Activated CD4-positive, alpha-beta T cell treated with anti-CD3 and anti-CD28 coated beads, Interleukin-2, amount 10 ng/mL, durations not matched to agents 7 days and 5 days (primary cell): ENCODE measurements at regions not wholly inside any gene's neighbourhood (a gene's known extent, or its start where the extent isn't known, plus 50 kb on each side); places are given as distances from the start of the nearest gene placed in this dataset.

Experiments used
- CTCF ChIA-PET: fragments of 350-600 bp; sonication (Branson Sonifier 250); formaldehyde crosslinking; loops from one replicate; lab custom pipeline; 2021; ENCODE audit warnings: antibody characterized with exemption; lab: Charles Lee
- POLR2A ChIA-PET: fragments of 350-600 bp; sonication (Branson Sonifier 250); formaldehyde crosslinking; loops from one replicate; lab custom pipeline; 2021; ENCODE audit warnings: antibody characterized with exemption; lab: Charles Lee
- DNase-seq: peaks from one replicate; pipeline ENCODE4 v3.0.0-alpha.2; 2020
- H3K27ac Mint-ChIP-seq: one replicate; pipeline ENCODE4 v1.8.0; 2021; ENCODE audit warnings: mild to moderate bottlenecking, moderate library complexity, mixed read lengths
- H3K27me3 Mint-ChIP-seq: one replicate; pipeline ENCODE4 v1.8.0; 2021; ENCODE audit warnings: mixed read lengths
- H3K36me3 Mint-ChIP-seq: one replicate; pipeline ENCODE4 v1.8.0; 2021; ENCODE audit warnings: low read depth, mixed read lengths
- H3K4me1 Mint-ChIP-seq: one replicate; pipeline ENCODE4 v1.8.0; 2021; ENCODE audit warnings: mixed read lengths
- H3K4me3 Mint-ChIP-seq: one replicate; pipeline ENCODE4 v1.8.0; 2021; ENCODE audit warnings: mild to moderate bottlenecking, moderate library complexity, mixed read lengths
- H3K9me3 Mint-ChIP-seq: one replicate; pipeline ENCODE4 v1.8.0; 2021; ENCODE audit warnings: mixed read lengths

- no peak for DNase-seq
- no peaks in the 10 kb centered on the region for H3K36me3 Mint-ChIP-seq
- CTCF ChIA-PET, result no interaction called here
- H3K27me3 Mint-ChIP-seq, result no peaks in the 10 kb centered on the region
- H3K27ac Mint-ChIP-seq, result no peak overlapping the region
- POLR2A ChIA-PET, result no interaction called here
- H3K4me3 Mint-ChIP-seq, result no peak overlapping the region
- no peaks in the 10 kb centered on the region for H3K4me1 Mint-ChIP-seq
- peaks cover 2% of the 10 kb centered on the region for H3K9me3 Mint-ChIP-seq
Observed at GRCh38 chr5:153066281-153066680, 424.2 kb upstream of the GRIA1 start.

DNA sequence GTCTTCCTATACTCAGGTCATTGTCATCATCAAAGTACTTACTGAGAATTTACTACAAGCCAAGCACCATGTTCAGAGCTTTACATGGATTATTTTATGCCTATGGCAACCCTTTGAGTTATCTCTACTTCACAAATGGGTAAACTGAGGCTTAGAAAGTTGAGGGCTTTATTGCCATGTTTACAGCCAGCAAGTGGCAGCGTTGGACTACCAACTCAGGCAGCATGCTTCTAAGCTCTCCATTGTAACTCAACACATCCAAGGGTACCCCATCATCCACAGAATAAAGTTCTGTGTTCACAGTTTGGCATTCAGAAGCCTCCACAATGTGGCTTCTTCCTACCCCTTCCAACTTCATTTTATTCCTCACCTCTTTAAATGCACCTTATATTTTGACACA, 422.6 kb upstream of the GRIA1 start:
- CTCF ChIA-PET, result no interaction called here
- DNase-seq, result no peak
- H3K4me3 Mint-ChIP-seq, result no peak overlapping the region
- peaks cover 2% of the 10 kb centered on the region for H3K9me3 Mint-ChIP-seq
- no peak overlapping the region for H3K27ac Mint-ChIP-seq
- H3K27me3 Mint-ChIP-seq, result no peaks in the 10 kb centered on the region
- no peaks in the 10 kb centered on the region for H3K4me1 Mint-ChIP-seq
- POLR2A ChIA-PET, result no interaction called here
- H3K36me3 Mint-ChIP-seq, result no peaks in the 10 kb centered on the region

GRCh38 chr5:153079396-153079795, 411.1 kb upstream of the GRIA1 start:
- no peak for DNase-seq
- Mint-ChIP-seq H3K36me3 (no peaks in the 10 kb centered on the region), H3K4me1 (no peaks in the 10 kb centered on the region), H3K27me3 (no peaks in the 10 kb centered on the region), H3K27ac (no peak overlapping the region), H3K4me3 (no peak overlapping the region), H3K9me3 (peaks cover 9% of the 10 kb centered on the region)
- ChIA-PET POLR2A (no interaction called here), CTCF (no interaction called here)

- Mint-ChIP-seq H3K36me3 (no peaks in the 10 kb centered on the region), H3K4me3 (no peak overlapping the region), H3K9me3 (peaks cover 9% of the 10 kb centered on the region), H3K27me3 (no peaks in the 10 kb centered on the region), H3K27ac (no peak overlapping the region), H3K4me1 (no peaks in the 10 kb centered on the region)
- ChIA-PET POLR2A (no interaction called here), CTCF (no interaction called here)
- no peak for DNase-seq
Observed at GRCh38 chr5:153080940-153081339, 409.5 kb upstream of the GRIA1 start.

DNA sequence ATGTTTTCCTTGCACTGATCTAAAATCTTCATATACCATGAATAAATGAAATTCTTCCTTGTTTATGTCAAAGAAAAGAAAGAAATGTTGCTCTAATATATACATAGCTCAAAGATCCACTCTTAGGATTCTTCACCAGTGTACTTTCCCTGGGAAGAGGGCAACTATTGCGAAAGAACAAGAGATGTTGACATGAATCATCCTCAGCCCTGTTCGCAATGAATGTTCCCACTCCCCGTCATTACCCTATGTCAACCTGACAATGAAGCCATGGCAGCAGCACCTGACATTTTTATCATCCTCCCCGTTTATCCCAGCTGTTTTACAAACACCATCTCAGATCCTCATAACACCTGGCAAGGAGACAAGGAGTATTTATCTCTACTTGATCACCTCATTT, 409.1 kb upstream of the GRIA1 start:
- Mint-ChIP-seq H3K4me1 (no peaks in the 10 kb centered on the region), H3K4me3 (no peak overlapping the region), H3K27ac (no peak overlapping the region), H3K9me3 (peaks cover 9% of the 10 kb centered on the region), H3K36me3 (no peaks in the 10 kb centered on the region), H3K27me3 (no peaks in the 10 kb centered on the region)
- ChIA-PET POLR2A (no interaction called here), CTCF (no interaction called here)
- no peak for DNase-seq

- DNase-seq, result no peak
- Mint-ChIP-seq H3K9me3 (peaks cover 2% of the 10 kb centered on the region), H3K27me3 (no peaks in the 10 kb centered on the region), H3K4me3 (no peak overlapping the region), H3K27ac (no peak overlapping the region), H3K4me1 (no peaks in the 10 kb centered on the region), H3K36me3 (no peaks in the 10 kb centered on the region)
- ChIA-PET POLR2A (no interaction called here), CTCF (no interaction called here)
Observed at GRCh38 chr5:153084511-153084910, 406.0 kb upstream of the GRIA1 start.

GRCh38 chr5:153086486-153086885, 404.0 kb upstream of the GRIA1 start:
- H3K4me3 Mint-ChIP-seq, result no peak overlapping the region
- no peak overlapping the region for H3K27ac Mint-ChIP-seq
- no peaks in the 10 kb centered on the region for H3K36me3 Mint-ChIP-seq
- H3K27me3 Mint-ChIP-seq, result no peaks in the 10 kb centered on the region
- H3K4me1 Mint-ChIP-seq, result no peaks in the 10 kb centered on the region
- POLR2A ChIA-PET, result no interaction called here
- CTCF ChIA-PET, result interaction anchor here (0.7 kb wide), 1 partner anchor 139 kb away, joined by 3 read pairs; no protein-coding TSS in a partner anchor
- no peak for DNase-seq
- H3K9me3 Mint-ChIP-seq, result no peaks in the 10 kb centered on the region

DNA sequence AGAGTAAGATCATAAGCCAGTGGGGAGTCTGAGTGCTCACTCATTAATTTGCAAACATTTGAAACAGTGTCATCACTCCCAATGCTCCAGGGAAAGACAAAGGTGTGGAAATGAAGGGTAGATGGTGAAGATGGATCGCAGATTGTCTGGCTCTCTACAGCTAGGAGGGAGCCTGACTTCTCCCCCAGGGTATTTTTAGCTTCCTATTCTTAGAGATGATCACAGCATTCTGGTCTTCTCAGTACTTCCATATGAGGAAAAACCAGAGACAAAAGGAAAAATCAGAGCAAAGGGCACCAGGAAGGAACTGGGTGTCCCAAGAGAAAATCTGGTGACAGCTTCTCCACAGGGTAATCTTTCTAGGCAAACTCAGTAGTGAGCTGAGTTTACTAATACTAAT, 401.9 kb upstream of the GRIA1 start:
- Mint-ChIP-seq H3K4me1 (no peaks in the 10 kb centered on the region), H3K27me3 (no peaks in the 10 kb centered on the region), H3K27ac (no peak overlapping the region), H3K36me3 (no peaks in the 10 kb centered on the region), H3K9me3 (no peaks in the 10 kb centered on the region), H3K4me3 (no peak overlapping the region)
- POLR2A ChIA-PET, result no interaction called here
- no peak for DNase-seq
- CTCF ChIA-PET, result no interaction called here

DNA sequence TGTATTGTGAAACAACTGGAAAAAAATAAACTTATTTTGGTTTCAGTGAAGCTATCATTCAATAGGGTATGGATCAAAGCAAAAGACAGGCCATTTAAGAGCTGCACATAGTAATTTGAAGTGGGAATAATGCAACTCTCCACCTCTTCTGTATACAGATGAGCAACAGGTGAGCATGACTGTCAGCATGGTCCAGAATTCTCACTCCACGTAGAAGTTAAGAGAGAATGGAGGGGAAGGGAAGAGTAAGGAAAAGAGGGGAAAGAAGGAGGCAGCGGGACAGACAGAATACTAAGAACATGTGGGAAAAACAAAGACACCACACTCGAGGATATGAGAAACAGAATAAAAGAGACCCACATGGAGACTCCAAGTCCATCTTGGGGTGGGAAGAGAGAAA, 396.1 kb upstream of the GRIA1 start:
- Mint-ChIP-seq H3K36me3 (no peaks in the 10 kb centered on the region), H3K27ac (no peak overlapping the region), H3K27me3 (no peaks in the 10 kb centered on the region), H3K4me3 (no peak overlapping the region), H3K9me3 (no peaks in the 10 kb centered on the region), H3K4me1 (no peaks in the 10 kb centered on the region)
- POLR2A ChIA-PET, result no interaction called here
- CTCF ChIA-PET, result no interaction called here
- no peak for DNase-seq

- Mint-ChIP-seq H3K4me1 (no peaks in the 10 kb centered on the region), H3K36me3 (no peaks in the 10 kb centered on the region), H3K9me3 (no peaks in the 10 kb centered on the region), H3K27ac (no peak overlapping the region), H3K4me3 (no peak overlapping the region), H3K27me3 (no peaks in the 10 kb centered on the region)
- ChIA-PET POLR2A (no interaction called here), CTCF (no interaction called here)
- no peak for DNase-seq
Observed at GRCh38 chr5:153096381-153096780, 394.1 kb upstream of the GRIA1 start.

DNA sequence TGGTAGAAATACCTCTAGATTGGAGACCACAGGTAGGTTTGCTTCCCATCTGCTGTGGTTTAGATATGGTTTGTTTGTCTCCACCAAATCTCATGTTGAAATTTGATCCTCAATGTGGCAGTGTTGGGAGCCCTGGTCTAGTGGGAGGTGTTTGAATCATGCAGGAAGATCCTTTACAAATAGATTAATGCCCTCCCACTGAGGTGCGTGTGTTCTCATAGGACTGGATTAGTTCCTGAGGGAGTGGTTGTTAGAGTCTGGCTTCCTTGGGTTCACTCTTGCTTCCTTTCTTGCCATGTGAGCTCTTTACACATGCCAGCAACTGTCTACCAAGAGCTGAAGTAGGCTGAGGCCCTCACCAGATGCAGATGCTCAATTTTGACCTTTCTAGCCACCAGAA, 391.1 kb upstream of the GRIA1 start:
- ChIA-PET CTCF (no interaction called here), POLR2A (no interaction called here)
- no peaks in the 10 kb centered on the region for H3K4me1 Mint-ChIP-seq

DNA sequence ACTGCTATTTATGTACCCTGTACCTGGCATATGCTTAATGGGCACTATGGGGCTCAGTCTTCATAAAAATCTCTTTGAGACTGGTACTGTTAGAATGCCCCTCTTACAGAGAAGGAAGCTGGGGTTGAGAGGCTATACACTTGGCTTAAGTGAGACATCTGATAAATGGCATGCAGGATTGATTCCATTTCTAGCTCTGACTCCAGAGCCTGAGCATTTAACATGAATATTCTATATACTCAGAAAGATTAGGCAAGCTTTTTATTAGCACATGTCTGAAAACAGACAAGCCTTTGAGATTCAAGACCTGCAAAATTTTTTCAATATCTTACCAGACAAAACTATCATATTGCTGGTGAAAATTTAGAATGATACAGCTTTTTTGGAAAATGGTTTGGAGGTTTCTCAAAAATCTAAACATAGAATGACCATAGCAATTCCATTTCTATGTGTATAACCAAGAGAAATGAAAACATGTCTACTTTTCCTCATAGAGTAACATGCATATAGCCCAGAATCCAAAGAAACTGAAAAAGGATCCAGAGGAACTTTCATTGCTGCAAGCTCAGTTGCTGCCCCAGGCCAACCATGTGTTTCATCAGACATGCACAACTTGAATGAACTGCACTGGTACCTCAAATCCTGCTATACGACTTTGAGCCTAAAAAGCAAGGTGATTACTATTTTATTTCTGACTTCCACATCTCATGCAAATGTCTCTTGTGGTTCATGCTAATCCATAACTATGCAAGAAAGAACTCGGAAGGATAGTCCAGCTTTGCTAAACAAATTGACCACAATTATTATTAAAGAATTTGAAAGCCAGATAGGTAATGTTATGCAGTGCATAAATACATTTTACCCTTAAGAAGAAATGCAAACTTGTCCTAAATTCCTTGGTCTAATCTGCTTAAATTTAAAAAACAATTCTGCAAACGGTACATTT, 389.0 kb upstream of the GRIA1 start:
- Mint-ChIP-seq H3K27me3 (no peaks in the 10 kb centered on the region), H3K36me3 (no peaks in the 10 kb centered on the region), H3K4me3 (no peak overlapping the region), H3K4me1 (no peaks in the 10 kb centered on the region), H3K27ac (no peak overlapping the region), H3K9me3 (no peaks in the 10 kb centered on the region)
- POLR2A ChIA-PET, result no interaction called here
- CTCF ChIA-PET, result no interaction called here
- DNase-seq, result no peak

More for the DNA sequence above, 391.1 kb upstream of the GRIA1 start:
- H3K4me3 Mint-ChIP-seq, result no peak overlapping the region
- no peak overlapping the region for H3K27ac Mint-ChIP-seq
- no peaks in the 10 kb centered on the region for H3K9me3 Mint-ChIP-seq
- no peaks in the 10 kb centered on the region for H3K27me3 Mint-ChIP-seq
- H3K36me3 Mint-ChIP-seq, result no peaks in the 10 kb centered on the region
- no peak for DNase-seq

- Mint-ChIP-seq H3K9me3 (no peaks in the 10 kb centered on the region), H3K27ac (no peak overlapping the region), H3K36me3 (no peaks in the 10 kb centered on the region), H3K4me3 (no peak overlapping the region), H3K4me1 (no peaks in the 10 kb centered on the region), H3K27me3 (no peaks in the 10 kb centered on the region)
- ChIA-PET POLR2A (no interaction called here), CTCF (no interaction called here)
- DNase-seq, result no peak
Observed at GRCh38 chr5:153116916-153117315, 373.6 kb upstream of the GRIA1 start.

GRCh38 chr5:153118018-153118417, 372.5 kb upstream of the GRIA1 start:
- POLR2A ChIA-PET, result no interaction called here
- H3K27me3 Mint-ChIP-seq, result no peaks in the 10 kb centered on the region
- H3K4me3 Mint-ChIP-seq, result no peak overlapping the region
- no peaks in the 10 kb centered on the region for H3K4me1 Mint-ChIP-seq
- H3K36me3 Mint-ChIP-seq, result no peaks in the 10 kb centered on the region
- H3K9me3 Mint-ChIP-seq, result no peaks in the 10 kb centered on the region
- CTCF ChIA-PET, result no interaction called here
- no peak for DNase-seq
- no peak overlapping the region for H3K27ac Mint-ChIP-seq
